GM12878 (cell line): ENCODE measurements at regions not wholly inside any gene's neighbourhood (a gene's known extent, or its start where the extent isn't known, plus 50 kb on each side); places are given as distances from the start of the nearest gene placed in this dataset.
"Not testable (repeated sequence)": the region's sequence is repeated elsewhere in the genome, so short reads cannot be mapped to it uniquely, and the experiment has no call there.

Experiments used
- POLR2AphosphoS5 ChIP-seq: IDR thresholded peaks from 2 replicates; pipeline ENCODE4 v1.6.1; 2011; ENCODE audit warnings: mild to moderate bottlenecking, low read length, inconsistent platforms
- TF ChIP-seq, protein P1 (sequence below): fragments of 450-650 bp; IDR thresholded peaks from 2 replicates; pipeline ENCODE4 v1.6.1; 2016; ENCODE audit warnings: mild to moderate bottlenecking, moderate library complexity, borderline replicate concordance

DNA sequence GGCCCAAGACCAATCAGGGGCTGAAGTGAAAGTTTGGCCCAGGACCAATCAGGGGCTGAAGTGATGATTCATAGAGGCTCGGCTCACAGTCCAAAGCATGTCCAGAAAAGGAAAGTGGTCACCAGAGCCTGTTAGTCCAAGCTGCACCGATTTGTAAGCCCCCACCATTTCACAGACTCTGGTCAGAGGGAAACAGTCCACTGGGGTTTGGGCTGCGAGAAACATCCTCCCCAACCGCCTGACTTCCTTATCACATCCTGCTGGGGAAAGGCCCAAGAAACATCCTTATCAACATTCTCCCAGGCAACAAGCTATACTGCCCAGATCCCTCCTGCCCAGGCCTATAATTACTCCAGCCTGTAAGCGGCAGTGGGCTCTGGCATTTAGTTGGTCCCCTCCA lies 388.1 kb downstream of the CNTNAP3B start:
- TF ChIP-seq POLR2AphosphoS5 = not testable (repeated sequence)
- TF ChIP-seq, protein P1, sequence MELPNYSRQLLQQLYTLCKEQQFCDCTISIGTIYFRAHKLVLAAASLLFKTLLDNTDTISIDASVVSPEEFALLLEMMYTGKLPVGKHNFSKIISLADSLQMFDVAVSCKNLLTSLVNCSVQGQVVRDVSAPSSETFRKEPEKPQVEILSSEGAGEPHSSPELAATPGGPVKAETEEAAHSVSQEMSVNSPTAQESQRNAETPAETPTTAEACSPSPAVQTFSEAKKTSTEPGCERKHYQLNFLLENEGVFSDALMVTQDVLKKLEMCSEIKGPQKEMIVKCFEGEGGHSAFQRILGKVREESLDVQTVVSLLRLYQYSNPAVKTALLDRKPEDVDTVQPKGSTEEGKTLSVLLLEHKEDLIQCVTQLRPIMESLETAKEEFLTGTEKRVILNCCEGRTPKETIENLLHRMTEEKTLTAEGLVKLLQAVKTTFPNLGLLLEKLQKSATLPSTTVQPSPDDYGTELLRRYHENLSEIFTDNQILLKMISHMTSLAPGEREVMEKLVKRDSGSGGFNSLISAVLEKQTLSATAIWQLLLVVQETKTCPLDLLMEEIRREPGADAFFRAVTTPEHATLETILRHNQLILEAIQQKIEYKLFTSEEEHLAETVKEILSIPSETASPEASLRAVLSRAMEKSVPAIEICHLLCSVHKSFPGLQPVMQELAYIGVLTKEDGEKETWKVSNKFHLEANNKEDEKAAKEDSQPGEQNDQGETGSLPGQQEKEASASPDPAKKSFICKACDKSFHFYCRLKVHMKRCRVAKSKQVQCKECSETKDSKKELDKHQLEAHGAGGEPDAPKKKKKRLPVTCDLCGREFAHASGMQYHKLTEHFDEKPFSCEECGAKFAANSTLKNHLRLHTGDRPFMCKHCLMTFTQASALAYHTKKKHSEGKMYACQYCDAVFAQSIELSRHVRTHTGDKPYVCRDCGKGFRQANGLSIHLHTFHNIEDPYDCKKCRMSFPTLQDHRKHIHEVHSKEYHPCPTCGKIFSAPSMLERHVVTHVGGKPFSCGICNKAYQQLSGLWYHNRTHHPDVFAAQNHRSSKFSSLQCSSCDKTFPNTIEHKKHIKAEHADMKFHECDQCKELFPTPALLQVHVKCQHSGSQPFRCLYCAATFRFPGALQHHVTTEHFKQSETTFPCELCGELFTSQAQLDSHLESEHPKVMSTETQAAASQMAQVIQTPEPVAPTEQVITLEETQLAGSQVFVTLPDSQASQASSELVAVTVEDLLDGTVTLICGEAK = not testable (repeated sequence)
